ENCODE measurements at regions not wholly inside any gene's neighbourhood (a gene's known extent, or its start where the extent isn't known, plus 50 kb on each side); places are given as distances from the start of the nearest gene placed in this dataset.

DNA sequence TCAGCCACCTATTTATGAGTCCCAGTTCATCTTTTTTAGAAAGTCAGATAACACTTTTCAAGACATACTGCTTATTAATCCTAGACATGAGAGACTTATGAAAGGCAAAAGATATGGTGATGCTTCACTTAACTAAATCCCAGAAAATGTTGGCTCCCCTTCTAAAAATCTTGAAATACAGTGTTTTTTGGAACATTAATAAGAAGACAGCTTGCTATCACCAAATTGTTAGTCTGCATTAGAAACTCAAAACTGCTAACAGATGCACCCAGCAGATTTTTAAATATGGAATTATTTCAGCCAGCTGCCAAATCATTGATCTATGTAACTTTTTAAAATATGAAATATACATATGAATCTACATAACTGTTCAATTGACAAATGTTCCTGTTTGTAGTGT, 108.6 kb upstream of the TIAM2 start:
- TF ChIP-seq, protein P1, sequence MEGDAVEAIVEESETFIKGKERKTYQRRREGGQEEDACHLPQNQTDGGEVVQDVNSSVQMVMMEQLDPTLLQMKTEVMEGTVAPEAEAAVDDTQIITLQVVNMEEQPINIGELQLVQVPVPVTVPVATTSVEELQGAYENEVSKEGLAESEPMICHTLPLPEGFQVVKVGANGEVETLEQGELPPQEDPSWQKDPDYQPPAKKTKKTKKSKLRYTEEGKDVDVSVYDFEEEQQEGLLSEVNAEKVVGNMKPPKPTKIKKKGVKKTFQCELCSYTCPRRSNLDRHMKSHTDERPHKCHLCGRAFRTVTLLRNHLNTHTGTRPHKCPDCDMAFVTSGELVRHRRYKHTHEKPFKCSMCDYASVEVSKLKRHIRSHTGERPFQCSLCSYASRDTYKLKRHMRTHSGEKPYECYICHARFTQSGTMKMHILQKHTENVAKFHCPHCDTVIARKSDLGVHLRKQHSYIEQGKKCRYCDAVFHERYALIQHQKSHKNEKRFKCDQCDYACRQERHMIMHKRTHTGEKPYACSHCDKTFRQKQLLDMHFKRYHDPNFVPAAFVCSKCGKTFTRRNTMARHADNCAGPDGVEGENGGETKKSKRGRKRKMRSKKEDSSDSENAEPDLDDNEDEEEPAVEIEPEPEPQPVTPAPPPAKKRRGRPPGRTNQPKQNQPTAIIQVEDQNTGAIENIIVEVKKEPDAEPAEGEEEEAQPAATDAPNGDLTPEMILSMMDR (IDR thresholded peaks at IDR 0.05): no peak
- TF ChIP-seq POLR2A (IDR thresholded peaks at IDR 0.05): no peak
